H1 (cell line): ENCODE measurements at regions not wholly inside any gene's neighbourhood (a gene's known extent, or its start where the extent isn't known, plus 50 kb on each side); places are given as distances from the start of the nearest gene placed in this dataset.

ENCODE experiments used
- ATF2 ChIP-seq: IDR thresholded peaks from 2 replicates; pipeline ENCODE4 v1.6.1; 2012; ENCODE audit warnings: low read length, inconsistent platforms
- BRCA1 ChIP-seq: IDR thresholded peaks from 2 replicates; pipeline ENCODE4 v1.6.1; 2012; ENCODE audit warnings: low read depth, low read length, improper control_type of control experiment
- EGR1 ChIP-seq: IDR thresholded peaks from 2 replicates; pipeline ENCODE4 v1.6.1; 2011; ENCODE audit warnings: low read depth, low read length, borderline replicate concordance
- KDM1A ChIP-seq: fragments of 200-600, 300-600 bp; sonication (generic); IDR thresholded peaks from 2 replicates; pipeline ENCODE4 v1.7.1; 2016; ENCODE audit warnings: mild to moderate bottlenecking, low read length, borderline replicate concordance
- MAFK ChIP-seq: IDR thresholded peaks from 2 replicates; pipeline ENCODE4 v1.6.1; 2012; ENCODE audit warnings: low read depth, mild to moderate bottlenecking, improper control_type of control experiment, low read length
- POLR2AphosphoS5 ChIP-seq: IDR thresholded peaks from 2 replicates; pipeline ENCODE4 v1.6.1; 2011; ENCODE audit warnings: low read depth, low read length

- TF ChIP-seq EGR1: no peak
- TF ChIP-seq ATF2: no peak
- TF ChIP-seq BRCA1: no peak
- TF ChIP-seq KDM1A: no peak
- no peak for TF ChIP-seq POLR2AphosphoS5
- TF ChIP-seq MAFK: no peak
Observed at GRCh38 chr14:41446008-41446407, 160.7 kb upstream of the LRFN5 start (continued).
